SJCRH30 (cell line): ENCODE measurements at regions not wholly inside any gene's neighbourhood (a gene's known extent, or its start where the extent isn't known, plus 50 kb on each side); places are given as distances from the start of the nearest gene placed in this dataset.
"Not testable (repeated sequence)": the region's sequence is repeated elsewhere in the genome, so short reads cannot be mapped to it uniquely, and the experiment has no call there.

Source experiments
- DNase-seq, 2 experiments: peaks; one replicate each; pipeline ENCODE4 v3.0.0-alpha.2; 2015 to 2020
- H3K27ac ChIP-seq: fragments of 250-450 bp; sonication (Bioruptor Pico); 2 replicates; pipeline ENCODE4 v1.5.1; 2020; ENCODE audit warnings: mild to moderate bottlenecking, moderate library complexity
- H3K27me3 ChIP-seq: fragments of 250-450 bp; sonication (Bioruptor Pico); 2 replicates; pipeline ENCODE4 v1.5.1; 2020; ENCODE audit warnings: mild to moderate bottlenecking, moderate library complexity
- H3K36me3 ChIP-seq: fragments of 250-450 bp; sonication (Bioruptor Pico); 2 replicates; pipeline ENCODE4 v1.5.1; 2020; ENCODE audit warnings: mild to moderate bottlenecking, moderate library complexity
- H3K4me1 ChIP-seq: fragments of 250-450 bp; sonication (Bioruptor Pico); 2 replicates; pipeline ENCODE4 v1.5.1; 2020; ENCODE audit warnings: mild to moderate bottlenecking, moderate library complexity
- H3K4me3 ChIP-seq: fragments of 250-450 bp; sonication (Bioruptor Pico); 2 replicates; pipeline ENCODE4 v1.5.1; 2020; ENCODE audit warnings: mild to moderate bottlenecking, moderate library complexity
- H3K9me3 ChIP-seq: fragments of 250-450 bp; sonication (Bioruptor Pico); replicated peaks from 2 replicates; pipeline ENCODE4 v1.5.1; 2020; ENCODE audit warnings: mild to moderate bottlenecking, moderate library complexity

DNA sequence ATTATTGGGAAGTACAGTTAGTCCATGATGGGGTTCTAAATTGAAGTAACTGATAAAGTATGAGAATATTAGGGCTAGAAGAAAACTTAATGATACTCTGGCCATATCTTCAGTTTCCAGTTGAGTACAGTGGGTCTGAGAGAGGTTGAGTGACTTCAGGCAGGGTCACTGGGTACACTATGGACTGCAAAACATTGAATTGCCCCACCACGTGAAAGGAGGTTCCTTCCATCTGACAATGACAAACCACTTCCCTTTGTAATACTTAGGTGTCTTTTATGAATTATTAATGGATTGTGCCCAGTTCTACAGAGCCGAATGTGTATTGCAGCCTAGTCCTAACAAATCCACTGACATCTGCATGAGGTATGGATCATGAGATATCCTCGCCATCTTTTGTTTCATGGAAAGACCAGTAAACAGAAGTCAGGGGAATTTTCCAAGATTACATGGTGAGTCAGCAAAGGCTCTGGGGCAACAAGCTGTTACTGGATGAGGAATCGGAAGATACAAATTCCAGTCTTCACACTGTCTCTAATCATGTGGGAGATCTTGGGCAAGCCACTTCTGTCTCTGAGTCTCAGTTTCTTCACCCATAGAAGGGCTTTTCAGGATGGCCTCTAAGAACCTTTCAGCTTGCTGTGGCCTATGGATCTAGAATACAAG lies 66.5 kb upstream of the BCL6 start:
- H3K36me3 ChIP-seq, result no peaks in the 10 kb centered on the region
- no peaks in the 10 kb centered on the region for H3K27me3 ChIP-seq
- H3K4me1 ChIP-seq, result no peaks in the 10 kb centered on the region
- no peak overlapping the region for H3K27ac ChIP-seq
- DNase-seq, result no peak
- H3K9me3 ChIP-seq, result no peaks in the 10 kb centered on the region
- no peak overlapping the region for H3K4me3 ChIP-seq

- Histone ChIP-seq H3K27me3 (no peaks in the 10 kb centered on the region), H3K9me3 (no peaks in the 10 kb centered on the region), H3K27ac (no peak overlapping the region), H3K36me3 (no peaks in the 10 kb centered on the region), H3K4me1 (no peaks in the 10 kb centered on the region), H3K4me3 (no peak overlapping the region)
- DNase-seq, result no peak
Measured at GRCh38 chr3:187812496-187812895, 67.2 kb upstream of the BCL6 start.

GRCh38 chr3:187813198-187813597 lies 67.9 kb upstream of the BCL6 start:
- Histone ChIP-seq H3K4me1 (no peaks in the 10 kb centered on the region), H3K27me3 (no peaks in the 10 kb centered on the region), H3K36me3 (no peaks in the 10 kb centered on the region), H3K4me3 (no peak overlapping the region), H3K27ac (no peak overlapping the region), H3K9me3 (no peaks in the 10 kb centered on the region)
- DNase-seq, result no peak

- H3K4me3 ChIP-seq, H3K9me3 ChIP-seq, H3K36me3 ChIP-seq, H3K27ac ChIP-seq, DNase-seq, H3K27me3 ChIP-seq, H3K4me1 ChIP-seq: not testable (repeated sequence)
Measured at GRCh38 chr3:187817766-187818165, 72.5 kb upstream of the BCL6 start.

GRCh38 chr3:187821616-187822317 lies 76.5 kb upstream of the BCL6 start:
- Histone ChIP-seq H3K9me3 (no peaks in the 10 kb centered on the region), H3K36me3 (no peaks in the 10 kb centered on the region), H3K4me3 (no peak overlapping the region), H3K4me1 (no peaks in the 10 kb centered on the region), H3K27me3 (no peaks in the 10 kb centered on the region), H3K27ac (no peak overlapping the region)
- DNase-seq, result no peak

- H3K27me3 ChIP-seq, result no peaks in the 10 kb centered on the region
- no peak overlapping the region for H3K27ac ChIP-seq
- H3K4me1 ChIP-seq, result no peaks in the 10 kb centered on the region
- no peaks in the 10 kb centered on the region for H3K36me3 ChIP-seq
- no peak overlapping the region for H3K4me3 ChIP-seq
- DNase-seq, result no peak
- no peaks in the 10 kb centered on the region for H3K9me3 ChIP-seq
Measured at GRCh38 chr3:187822402-187822801, 77.1 kb upstream of the BCL6 start.

DNA sequence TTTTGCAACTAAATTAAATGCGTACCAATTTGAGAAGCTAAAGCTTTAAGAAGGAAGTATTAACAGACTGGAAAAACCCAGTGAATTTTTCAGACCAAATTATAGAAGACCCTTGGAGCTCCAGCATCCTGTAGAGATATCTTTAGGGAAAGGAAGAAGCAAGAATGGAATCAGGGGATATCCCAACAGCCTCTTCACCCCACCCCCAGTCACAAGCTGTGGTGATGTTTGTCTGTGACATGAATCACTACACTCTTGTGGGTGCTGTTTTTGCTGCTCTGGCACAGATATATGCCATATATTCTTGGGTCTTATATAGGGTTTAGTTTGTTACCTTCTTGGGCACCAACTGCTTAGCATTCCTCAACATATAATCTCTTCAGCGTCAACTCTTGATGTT lies 78.5 kb upstream of the BCL6 start:
- no peak for DNase-seq
- H3K4me3 ChIP-seq, result no peak overlapping the region
- no peaks in the 10 kb centered on the region for H3K36me3 ChIP-seq
- H3K4me1 ChIP-seq, result no peaks in the 10 kb centered on the region
- no peaks in the 10 kb centered on the region for H3K9me3 ChIP-seq
- H3K27me3 ChIP-seq, result no peaks in the 10 kb centered on the region
- no peak overlapping the region for H3K27ac ChIP-seq

- DNase-seq, result no peak
- Histone ChIP-seq H3K9me3 (no peaks in the 10 kb centered on the region), H3K4me1 (peaks cover 11% of the 10 kb centered on the region)
Measured at GRCh38 chr3:187827723-187828122, 82.5 kb upstream of the BCL6 start.

DNA sequence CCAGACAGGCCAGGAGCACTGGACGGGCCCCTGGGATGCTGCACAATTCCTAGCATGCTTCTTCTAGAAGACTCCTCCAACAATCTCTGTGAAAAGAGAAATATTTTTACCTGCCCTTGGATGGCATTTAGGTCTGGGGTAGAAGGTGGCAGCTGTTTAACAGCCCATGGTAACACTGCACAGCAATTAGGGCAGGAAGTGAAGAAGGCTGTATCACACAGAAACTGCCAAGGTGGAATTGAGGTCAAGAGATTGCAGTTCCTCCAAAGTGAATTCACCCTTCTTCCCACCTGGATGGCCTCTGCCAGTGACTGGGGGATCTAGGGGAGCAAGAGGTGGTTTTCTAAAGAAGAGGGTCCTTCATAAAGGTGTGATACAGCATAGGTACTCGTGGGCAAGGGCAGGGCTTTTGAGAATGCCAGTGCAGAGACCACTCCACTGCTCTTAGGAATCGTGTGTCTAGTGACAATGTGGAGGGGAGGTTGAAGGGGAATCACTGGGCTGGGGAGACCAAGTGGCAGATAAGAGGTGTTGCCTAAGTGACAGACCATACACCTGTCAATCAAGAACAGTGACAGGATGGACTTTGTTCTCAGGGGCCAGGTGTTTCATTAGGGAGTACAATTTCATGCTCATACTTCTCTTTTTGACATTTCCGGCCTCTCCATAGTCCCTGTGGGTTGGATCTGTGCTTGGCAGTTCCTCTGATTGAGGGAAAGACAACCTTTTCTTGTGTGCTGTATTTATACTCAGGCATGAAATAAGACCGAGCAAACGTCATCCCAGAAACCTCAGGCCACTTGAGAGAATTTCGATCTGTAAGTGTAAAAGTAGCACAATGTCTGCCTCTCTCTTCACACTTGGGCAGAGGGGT lies 83.5 kb upstream of the BCL6 start:
- H3K27me3 ChIP-seq, result no peaks in the 10 kb centered on the region
- no peak for DNase-seq

More at GRCh38 chr3:187827723-187828122, 82.5 kb upstream of the BCL6 start:
- Histone ChIP-seq H3K36me3 (no peaks in the 10 kb centered on the region), H3K27ac (no peak overlapping the region), H3K4me3 (no peak overlapping the region), H3K27me3 (no peaks in the 10 kb centered on the region)

GRCh38 chr3:187830181-187830580 lies 84.9 kb upstream of the BCL6 start:
- peaks cover 11% of the 10 kb centered on the region for H3K4me1 ChIP-seq
- H3K27ac ChIP-seq, result no peak overlapping the region
- no peak overlapping the region for H3K4me3 ChIP-seq
- no peak for DNase-seq
- no peaks in the 10 kb centered on the region for H3K36me3 ChIP-seq
- no peaks in the 10 kb centered on the region for H3K27me3 ChIP-seq
- no peaks in the 10 kb centered on the region for H3K9me3 ChIP-seq

More for the DNA sequence above, 83.5 kb upstream of the BCL6 start:
- Histone ChIP-seq H3K36me3 (no peaks in the 10 kb centered on the region), H3K4me3 (no peak overlapping the region), H3K9me3 (no peaks in the 10 kb centered on the region), H3K4me1 (peaks cover 11% of the 10 kb centered on the region), H3K27ac (no peak overlapping the region)

GRCh38 chr3:187831125-187832051 lies 86.1 kb upstream of the BCL6 start:
- peak; percentile 65 to 70 for DNase-seq
- Histone ChIP-seq H3K4me1 (peaks cover 11% of the 10 kb centered on the region), H3K36me3 (no peaks in the 10 kb centered on the region), H3K4me3 (no peak overlapping the region), H3K27me3 (no peaks in the 10 kb centered on the region), H3K9me3 (no peaks in the 10 kb centered on the region), H3K27ac (peak overlapping the region; percentile 70)

DNA sequence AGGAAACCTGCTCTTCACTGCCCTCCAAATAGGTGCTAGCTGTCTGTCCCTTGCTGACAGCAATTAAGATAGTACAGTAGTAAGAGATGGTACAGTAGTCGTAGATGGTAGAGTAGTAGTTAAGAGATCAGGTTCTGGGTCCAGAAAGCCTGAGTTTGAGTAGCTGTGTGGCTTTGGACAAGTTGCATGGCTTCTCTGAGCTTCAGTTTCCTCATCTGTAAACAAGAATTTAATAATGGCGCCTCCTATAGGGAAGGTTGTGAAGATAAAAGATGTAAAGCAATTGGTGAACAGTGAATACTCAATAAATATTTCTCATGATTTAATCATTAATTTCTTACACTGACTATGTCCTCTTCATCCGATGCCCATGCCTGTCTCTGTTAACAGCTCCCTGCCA lies 86.9 kb upstream of the BCL6 start:
- no peak overlapping the region for H3K4me3 ChIP-seq
- peaks cover 13% of the 10 kb centered on the region for H3K4me1 ChIP-seq
- DNase-seq, result no peak
- no peaks in the 10 kb centered on the region for H3K9me3 ChIP-seq
- H3K27me3 ChIP-seq, result no peaks in the 10 kb centered on the region
- H3K27ac ChIP-seq, result peak overlapping the region; percentile 70
- H3K36me3 ChIP-seq, result no peaks in the 10 kb centered on the region

DNA sequence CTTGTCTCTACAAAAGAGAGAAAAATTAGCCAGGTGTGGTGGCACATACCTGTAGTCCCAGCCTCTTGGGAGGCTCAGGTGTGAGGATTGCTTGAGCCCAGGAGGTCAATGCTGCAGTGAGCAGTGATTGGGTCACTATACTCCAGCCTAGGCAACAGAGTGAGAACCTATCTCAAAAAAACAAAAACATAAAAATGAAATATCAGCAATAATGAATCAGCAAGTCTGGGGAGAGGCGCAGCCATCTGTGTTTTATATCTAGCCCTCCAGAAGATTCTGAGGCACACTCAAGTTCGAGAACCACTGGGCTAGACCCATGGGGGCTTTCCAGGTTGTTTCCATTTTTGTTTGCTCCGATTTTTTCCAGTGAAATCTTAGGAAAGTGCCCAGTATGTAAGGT lies 88.1 kb upstream of the BCL6 start:
- Histone ChIP-seq H3K4me3 (no peak overlapping the region), H3K4me1 (peaks cover 16% of the 10 kb centered on the region), H3K9me3 (no peaks in the 10 kb centered on the region), H3K27ac (no peak overlapping the region), H3K27me3 (no peaks in the 10 kb centered on the region), H3K36me3 (no peaks in the 10 kb centered on the region)
- DNase-seq, result no peak

DNA sequence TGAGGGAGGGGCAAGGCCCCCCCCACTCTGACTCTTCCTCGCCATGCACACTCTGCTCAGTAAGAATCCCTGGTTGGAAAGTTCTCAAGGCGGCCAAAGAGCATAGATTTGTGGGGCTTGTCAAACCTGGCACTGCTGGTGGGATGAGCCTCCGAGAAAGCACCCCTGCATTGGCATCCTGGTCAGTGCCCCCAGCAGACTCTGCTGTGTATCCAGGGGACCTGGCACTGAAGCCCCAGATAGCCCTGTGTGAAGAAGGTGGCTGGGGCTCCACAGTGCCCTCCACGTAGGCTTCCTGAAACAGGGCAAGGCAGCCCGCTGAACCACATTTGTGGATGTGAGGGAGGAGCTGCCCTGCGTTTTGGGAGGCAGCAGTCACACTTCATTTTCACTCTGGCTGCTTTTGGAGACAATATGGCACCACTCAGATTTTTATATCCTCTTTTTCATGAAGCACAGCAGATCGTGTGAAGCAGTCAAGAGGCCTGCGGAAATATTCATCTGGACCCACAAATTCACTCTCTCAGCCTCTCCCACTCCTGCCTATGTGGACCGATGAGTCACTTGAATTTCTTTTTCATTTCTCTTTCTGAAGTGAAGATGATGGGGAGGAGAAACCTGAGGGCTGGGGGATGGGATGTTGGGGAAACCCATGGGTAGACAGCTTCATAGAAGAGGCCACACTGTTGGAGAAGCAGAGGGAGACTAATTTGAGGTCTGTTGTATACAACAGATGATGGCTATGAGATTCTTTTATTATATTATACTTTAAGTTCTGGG lies 88.7 kb upstream of the BCL6 start:
- no peak overlapping the region for H3K4me3 ChIP-seq
- no peaks in the 10 kb centered on the region for H3K27me3 ChIP-seq
- DNase-seq, result no peak
- H3K9me3 ChIP-seq, result no peaks in the 10 kb centered on the region
- peaks cover 16% of the 10 kb centered on the region for H3K4me1 ChIP-seq
- H3K36me3 ChIP-seq, result no peaks in the 10 kb centered on the region
- H3K27ac ChIP-seq, result no peak overlapping the region
